CD4-positive, alpha-beta T cell treated with Interleukin-1 beta for 1 hour (primary cell): ENCODE measurements at regions not wholly inside any gene's neighbourhood (a gene's known extent, or its start where the extent isn't known, plus 50 kb on each side); places are given as distances from the start of the nearest gene placed in this dataset.

Source experiments
- DNase-seq, 2 donors: peaks; one replicate each; pipeline ENCODE4 v3.0.0-alpha.2; 2020 to 2022

DNA sequence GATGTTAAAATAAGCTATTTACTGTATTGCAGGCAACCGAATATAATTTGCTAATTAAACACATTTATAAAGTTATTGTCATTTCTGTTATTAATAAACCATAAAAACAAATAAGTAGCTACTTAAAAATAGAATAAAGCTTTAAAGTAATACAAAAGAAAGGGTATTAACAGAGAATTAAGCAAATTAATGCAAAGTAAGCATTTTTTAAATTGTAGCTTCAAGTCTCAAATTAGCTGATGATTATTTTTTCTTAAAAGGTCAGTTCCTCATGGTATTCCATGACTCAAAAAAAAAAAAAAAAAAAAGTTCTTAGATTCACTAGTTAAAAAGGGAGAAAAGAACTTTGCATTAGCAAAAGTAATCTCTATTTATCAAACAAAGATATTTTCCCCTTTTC lies 292.5 kb downstream of the SLITRK1 start:
- no peak for DNase-seq

GRCh38 chr13:83577183-83577582 lies 305.1 kb downstream of the SLITRK1 start:
- no peak for DNase-seq

GRCh38 chr13:83568019-83568418 lies 314.3 kb downstream of the SLITRK1 start:
- DNase-seq = no peak

DNA sequence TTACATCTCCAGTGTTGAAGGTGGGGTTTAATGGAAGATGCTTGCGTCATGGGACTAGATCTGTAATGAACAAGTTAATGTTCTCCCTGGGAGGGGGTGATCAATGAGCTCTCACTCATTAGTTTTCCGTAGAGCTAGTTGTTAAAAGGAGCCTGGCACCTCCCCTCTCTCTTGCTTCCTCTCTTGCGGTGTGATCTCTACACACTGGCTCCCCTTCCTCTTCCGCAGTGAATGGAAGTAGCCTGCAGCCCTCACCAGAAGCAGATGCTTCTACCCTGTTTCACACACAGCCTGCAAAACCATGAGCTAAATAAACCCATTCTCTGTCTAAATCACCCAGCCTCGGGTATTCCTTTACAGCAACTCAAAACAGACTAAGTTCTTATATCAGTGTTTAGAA lies 318.8 kb downstream of the SLITRK1 start:
- no peak for DNase-seq

DNA sequence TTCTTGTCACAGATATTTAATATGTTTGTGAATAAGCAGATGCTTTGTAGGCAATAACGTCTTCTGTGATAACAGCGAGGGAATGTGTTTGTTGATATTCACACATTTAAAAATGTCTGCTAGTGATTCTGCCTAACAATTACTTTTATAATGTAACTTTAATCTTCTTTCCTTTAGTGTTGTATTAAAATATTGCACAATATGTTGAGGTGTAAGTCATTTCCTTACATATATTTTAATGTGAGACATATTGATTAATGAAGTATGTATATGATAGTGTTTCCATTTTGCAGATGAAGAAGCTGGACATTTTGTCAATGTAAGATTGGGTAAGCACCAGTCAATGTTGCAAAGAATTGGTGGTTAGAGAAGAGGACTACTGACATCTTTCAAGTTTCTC lies 324.4 kb downstream of the SLITRK1 start:
- DNase-seq = no peak

DNA sequence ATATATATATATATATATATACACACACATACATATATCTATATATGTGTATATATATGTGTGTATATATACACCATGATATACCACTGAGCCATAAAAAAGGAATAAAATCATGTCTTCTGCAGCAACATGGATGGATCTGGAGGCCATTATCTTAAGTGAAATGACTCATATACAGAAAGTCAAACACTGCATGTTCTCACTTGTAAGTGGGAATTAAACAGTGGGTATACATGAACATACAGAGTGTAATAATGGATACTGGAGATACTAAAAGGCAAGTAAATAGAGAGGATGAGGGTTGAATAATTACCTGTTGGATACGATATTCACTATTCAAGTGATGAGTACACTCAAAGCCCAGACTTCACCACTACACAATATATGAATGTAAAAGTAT lies 332.6 kb downstream of the SLITRK1 start:
- no peak for DNase-seq

DNA sequence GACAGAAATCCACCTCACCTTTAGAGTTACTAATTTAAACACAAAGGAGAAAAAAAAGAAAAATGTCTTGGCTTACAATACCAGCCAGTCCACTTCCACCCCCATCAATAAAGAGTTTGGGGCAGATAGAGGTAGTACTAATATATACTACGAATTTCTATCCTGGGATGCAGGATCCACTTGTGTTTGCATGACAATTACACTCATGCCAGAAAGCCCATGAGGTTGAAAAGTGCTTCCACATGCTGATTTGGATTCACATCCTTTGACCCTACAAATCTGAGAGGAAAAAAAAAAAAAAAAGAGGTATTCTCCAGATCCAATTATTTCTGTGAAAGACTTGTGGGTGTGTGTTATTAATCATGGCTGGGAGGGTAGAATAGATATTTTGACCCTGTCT lies 335.2 kb downstream of the SLITRK1 start:
- DNase-seq = no peak

DNA sequence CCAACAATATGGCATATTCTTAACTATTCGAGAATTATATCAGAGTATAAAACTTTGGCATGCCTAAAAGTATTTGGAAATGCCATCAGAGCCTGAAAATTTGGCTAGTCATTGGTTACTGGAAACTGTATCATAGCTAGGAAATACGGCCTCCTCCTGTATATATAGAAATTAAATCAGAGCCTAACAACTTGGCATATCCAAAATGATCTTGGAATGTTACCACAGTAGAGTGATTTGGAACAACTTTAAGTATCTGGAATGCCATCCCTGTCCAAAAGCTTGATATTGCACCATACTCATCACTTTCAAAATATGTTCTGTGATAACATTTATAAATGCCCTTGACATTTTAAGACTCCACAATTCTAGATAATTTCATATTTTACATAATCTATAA lies 335.8 kb downstream of the SLITRK1 start:
- DNase-seq = no peak

GRCh38 chr13:83538636-83539035 lies 343.6 kb downstream of the SLITRK1 start:
- DNase-seq = no peak

DNA sequence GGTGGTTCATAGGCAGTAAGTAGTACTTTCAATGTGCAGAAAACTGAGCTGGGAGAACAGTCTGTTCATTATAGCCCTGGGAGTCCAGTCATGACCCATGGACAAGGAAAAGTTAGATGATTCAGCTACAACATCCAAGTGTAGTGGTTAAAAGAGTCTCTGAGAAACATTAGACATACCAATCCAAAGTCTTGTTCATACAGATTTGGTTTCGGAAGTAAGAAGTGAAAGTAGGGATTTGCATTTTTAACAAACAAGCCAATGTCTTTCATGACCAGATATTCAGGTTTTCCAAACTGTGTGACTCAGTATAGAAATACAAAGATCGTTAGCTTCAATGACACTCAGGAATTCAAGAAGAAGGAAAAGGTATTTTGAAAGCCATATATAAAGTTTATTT lies 345.3 kb downstream of the SLITRK1 start:
- no peak for DNase-seq

- no peak for DNase-seq
Measured at GRCh38 chr13:83536153-83536552, 346.1 kb downstream of the SLITRK1 start.

GRCh38 chr13:83532809-83533208 lies 349.5 kb downstream of the SLITRK1 start:
- DNase-seq = no peak

- DNase-seq = no peak
Measured at GRCh38 chr13:83531022-83531421, 351.3 kb downstream of the SLITRK1 start.

DNA sequence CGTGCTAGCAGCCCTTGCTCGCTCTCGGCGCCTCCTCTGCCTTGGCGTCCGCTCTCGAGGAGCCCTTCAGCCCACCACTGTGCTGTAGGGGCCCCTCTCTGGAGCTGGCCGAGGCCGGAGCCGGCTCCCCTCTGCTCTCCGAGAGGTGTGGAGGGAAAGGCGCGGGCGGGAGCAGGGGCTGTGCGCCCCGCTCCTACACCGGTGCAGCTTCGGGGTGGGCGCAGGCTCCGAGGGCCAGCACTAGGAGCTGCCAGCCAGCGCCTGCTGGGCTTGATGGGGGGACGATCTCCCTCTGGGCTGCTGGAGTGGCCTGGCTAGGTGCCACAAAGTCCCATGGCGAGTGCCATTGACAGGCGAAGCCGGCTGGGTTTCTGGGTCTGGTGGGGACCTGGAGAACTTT lies 365.5 kb downstream of the SLITRK1 start:
- no peak for DNase-seq

GRCh38 chr13:83515268-83516015 lies 366.8 kb downstream of the SLITRK1 start:
- no peak for DNase-seq

DNA sequence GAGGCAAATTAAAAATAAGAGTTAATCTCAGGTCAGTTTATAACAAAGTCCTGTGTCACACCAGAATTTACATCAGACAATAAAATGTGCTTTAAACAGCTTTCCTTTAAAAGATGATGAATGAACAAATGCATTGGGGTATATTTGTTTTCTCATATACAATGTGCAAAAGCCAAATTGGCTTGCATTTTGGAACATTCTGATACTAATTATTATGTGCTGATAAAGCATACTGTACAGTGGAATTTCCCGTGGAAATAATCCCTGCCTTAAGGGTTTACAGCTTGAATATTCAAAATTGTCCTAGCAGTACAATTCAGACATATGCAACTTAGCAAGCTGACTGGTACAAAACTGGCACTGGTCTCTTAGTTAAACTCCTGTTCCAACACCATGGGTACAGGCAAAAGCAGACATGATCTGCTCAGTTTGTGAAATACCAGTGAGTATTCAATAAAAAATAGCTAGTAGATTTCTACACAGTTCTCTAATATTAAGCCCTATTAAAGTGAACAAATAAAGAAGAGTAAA lies 373.4 kb downstream of the SLITRK1 start:
- no peak for DNase-seq

DNA sequence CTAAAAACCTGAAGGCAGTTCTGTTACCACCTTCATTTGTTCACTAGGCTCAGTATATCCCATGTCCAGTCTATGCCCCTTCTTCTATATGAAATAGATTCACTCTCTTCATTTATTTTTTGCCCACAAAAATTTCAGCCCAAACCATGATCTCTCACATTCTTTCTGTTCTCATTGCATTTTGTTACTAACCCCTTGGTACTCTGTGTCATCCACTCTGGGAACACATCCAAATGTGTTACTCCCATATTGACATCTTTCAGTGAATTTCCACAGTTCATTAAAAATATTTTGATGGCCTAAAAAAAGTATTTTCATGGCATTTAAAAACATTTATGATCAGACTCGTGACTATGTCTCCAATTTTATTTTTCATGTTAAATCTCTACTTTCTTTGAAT lies 378.9 kb downstream of the SLITRK1 start:
- DNase-seq = no peak

GRCh38 chr13:83499286-83499685 lies 383.0 kb downstream of the SLITRK1 start:
- no peak for DNase-seq

- no peak for DNase-seq
Measured at GRCh38 chr13:83498481-83499190, 383.6 kb downstream of the SLITRK1 start.

GRCh38 chr13:83498045-83498444 lies 384.2 kb downstream of the SLITRK1 start:
- no peak for DNase-seq

DNA sequence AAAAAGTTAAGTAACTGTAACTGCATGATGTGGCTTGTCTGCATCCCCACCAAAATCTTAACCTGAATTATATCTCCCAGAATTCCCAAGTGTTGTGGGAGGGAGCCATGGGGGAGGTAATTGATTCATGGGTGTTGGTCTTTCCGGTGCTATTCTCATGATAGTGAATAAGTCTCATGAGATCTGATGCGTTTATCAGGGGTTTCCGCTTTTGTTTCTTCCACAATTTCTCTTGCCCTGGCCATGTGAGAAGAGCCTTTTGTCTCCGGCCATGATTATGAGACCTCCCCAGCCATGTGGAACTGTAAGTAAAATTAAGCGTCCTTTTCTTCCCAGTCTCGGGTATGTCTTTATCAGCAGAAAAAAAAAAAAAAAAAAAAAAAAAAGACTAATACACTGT lies 385.8 kb downstream of the SLITRK1 start:
- no peak for DNase-seq

DNA sequence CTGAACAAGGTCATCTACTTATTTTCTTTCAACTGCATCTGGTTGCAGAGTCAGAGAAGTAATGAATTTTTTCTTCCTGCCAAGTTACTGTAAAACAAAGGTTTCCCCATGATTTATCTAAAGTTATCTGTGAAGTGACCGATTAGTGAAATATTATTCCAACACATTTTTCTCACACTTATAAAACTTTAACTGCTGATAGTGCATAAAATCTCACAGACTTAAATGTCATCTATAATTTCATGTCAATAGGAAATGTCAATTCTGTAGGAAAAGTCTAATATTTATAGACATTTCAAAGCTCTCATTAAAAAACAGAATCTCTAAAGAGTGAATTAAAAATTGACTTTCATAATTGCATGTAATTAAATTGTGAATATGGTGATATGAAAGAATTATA lies 397.2 kb downstream of the SLITRK1 start:
- no peak for DNase-seq

- no peak for DNase-seq
Measured at GRCh38 chr13:83471011-83471410, 411.3 kb downstream of the SLITRK1 start.

DNA sequence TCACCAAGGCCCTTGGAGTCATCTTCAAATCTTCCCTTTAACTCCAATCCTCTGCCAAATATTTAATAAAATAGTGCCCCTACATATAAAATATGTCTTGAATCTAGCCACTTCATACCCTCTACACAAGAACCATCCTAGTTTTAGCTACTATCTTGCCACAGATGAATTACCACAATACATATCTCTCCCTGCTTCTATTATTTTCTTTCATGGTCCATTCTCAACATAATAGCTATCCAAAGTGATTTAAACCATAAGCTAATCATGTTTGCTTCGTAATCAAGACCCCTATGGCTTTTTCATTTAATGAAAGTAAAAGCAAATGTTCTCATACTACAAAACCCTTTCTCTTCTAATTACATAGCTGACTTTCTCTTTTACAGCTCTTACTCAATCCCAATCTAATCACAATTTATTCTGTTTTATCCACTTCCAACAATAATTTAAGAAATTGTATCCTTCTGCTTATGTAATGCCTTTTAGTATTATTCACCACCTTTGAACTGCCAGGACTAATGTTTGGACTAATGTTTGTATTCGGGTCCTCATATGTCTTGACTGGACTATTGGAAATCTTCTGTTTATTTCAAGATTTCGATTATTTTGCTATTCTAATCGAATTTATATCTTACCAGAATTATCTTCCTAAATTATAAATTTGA lies 412.0 kb downstream of the SLITRK1 start:
- DNase-seq = no peak
